Neural cell (in vitro differentiated cells): ENCODE measurements at regions not wholly inside any gene's neighbourhood (a gene's known extent, or its start where the extent isn't known, plus 50 kb on each side); places are given as distances from the start of the nearest gene placed in this dataset.
A peak's percentile ranks its signal among the peaks of the same experiment; 100 is the strongest.

Experiments
- H2AFZ ChIP-seq: fragments of 200-600, 300-800 bp; sonication (generic), shearing (Covaris generic); 2 replicates; pipeline ENCODE4 v1.6.0; 2014; ENCODE audit warnings: low read depth, mild to moderate bottlenecking, antibody characterized with exemption, low read length, moderate library complexity
- H3F3A ChIP-seq: fragments of 200-600 bp; shearing (Covaris generic); 2 replicates; pipeline ENCODE4 v1.6.1; 2016; ENCODE audit warnings: mild to moderate bottlenecking, moderate library complexity, mixed read lengths, antibody characterized with exemption, low read length; ENCODE audit not compliant: insufficient read depth, poor library complexity, severe bottlenecking
- H3K27ac ChIP-seq: fragments of 200-600, 300-800 bp; sonication (generic), shearing (Covaris generic); 2 replicates; pipeline ENCODE4 v1.5.1; 2014; ENCODE audit warnings: mild to moderate bottlenecking, low read length, moderate library complexity
- H3K27me3 ChIP-seq: fragments of 300-800, 200-600 bp; sonication (generic), shearing (Covaris generic); 2 replicates; pipeline ENCODE4 v1.6.0; 2014; ENCODE audit warnings: mild to moderate bottlenecking, low read depth, low read length, moderate library complexity; ENCODE audit not compliant: insufficient read depth
- H3K36me3 ChIP-seq: fragments of 300-800, 200-600 bp; sonication (generic), shearing (Covaris generic); 2 replicates; pipeline ENCODE4 v1.5.1; 2014; ENCODE audit warnings: mild to moderate bottlenecking, antibody characterized with exemption, low read length, moderate library complexity; ENCODE audit not compliant: insufficient read depth
- H3K4me2 ChIP-seq: fragments of 300-800, 200-600 bp; sonication (generic), shearing (Covaris generic); 2 replicates; pipeline ENCODE4 v1.6.0; 2014; ENCODE audit warnings: mild to moderate bottlenecking, low read length
- H3K4me3 ChIP-seq: fragments of 300-800, 200-600 bp; sonication (generic), shearing (Covaris generic); 2 replicates; pipeline ENCODE4 v1.5.1; 2014; ENCODE audit warnings: mild to moderate bottlenecking, low read length, moderate library complexity
- H3K79me2 ChIP-seq: fragments of 200-600 bp; shearing (Covaris generic); replicated peaks from 2 replicates; pipeline ENCODE4 v1.6.0; 2014; ENCODE audit warnings: mild to moderate bottlenecking, low read length, moderate library complexity; ENCODE audit not compliant: insufficient read depth
- H3K9ac ChIP-seq: fragments of 300-800, 200-600 bp; sonication (generic), shearing (Covaris generic); 2 replicates; pipeline ENCODE4 v1.6.1; 2016; ENCODE audit warnings: mild to moderate bottlenecking, low read length, mixed read lengths
- H3K9me2 ChIP-seq: fragments of 200-600 bp; shearing (Covaris generic); 2 replicates; pipeline ENCODE4 v1.6.1; 2016; ENCODE audit warnings: mild to moderate bottlenecking, low read length, mixed read lengths; ENCODE audit not compliant: insufficient read depth
- H3K9me3 ChIP-seq: fragments of 200-600, 300-800 bp; sonication (generic), shearing (Covaris generic); 2 replicates; pipeline ENCODE4 v1.6.1; 2016; ENCODE audit warnings: mild to moderate bottlenecking, mixed run types, low read length, moderate library complexity, mixed read lengths
- H4K20me1 ChIP-seq: fragments of 200-600 bp; shearing (Covaris generic); 2 replicates; pipeline ENCODE4 v1.6.1; 2016; ENCODE audit warnings: mild to moderate bottlenecking, mixed run types; ENCODE audit not compliant: insufficient read depth
- EP300 ChIP-seq: fragments of 450-650 bp; conservative IDR thresholded peaks from 2 replicates; pipeline ENCODE4 v1.6.1; 2014; ENCODE audit warnings: antibody characterized with exemption, mild to moderate bottlenecking, moderate library complexity; ENCODE audit not compliant: poor library complexity, severe bottlenecking
- EZH2 ChIP-seq: fragments of 200-600, 300-800 bp; shearing (Covaris generic), sonication (generic); IDR thresholded peaks from 2 replicates; pipeline ENCODE4 v1.6.1; 2014; ENCODE audit warnings: antibody characterized with exemption, low read length, borderline replicate concordance, mild to moderate bottlenecking; ENCODE audit not compliant: insufficient read depth, poor library complexity, severe bottlenecking
- MXI1 ChIP-seq: fragments of 450-650 bp; conservative IDR thresholded peaks from 2 replicates; pipeline ENCODE4 v1.6.1; 2014; ENCODE audit warnings: antibody characterized with exemption, mild to moderate bottlenecking; ENCODE audit not compliant: poor library complexity, severe bottlenecking
- POLR2AphosphoS5 ChIP-seq: IDR thresholded peaks from 2 replicates; pipeline ENCODE4 v1.6.1; 2012
- RAD21 ChIP-seq: fragments of 450-650 bp; conservative IDR thresholded peaks from 2 replicates; pipeline ENCODE4 v1.6.1; 2014; ENCODE audit warnings: antibody characterized with exemption, mild to moderate bottlenecking, moderate library complexity
- SMC3 ChIP-seq: fragments of 450-650 bp; conservative IDR thresholded peaks from 2 replicates; pipeline ENCODE4 v1.6.1; 2014; ENCODE audit warnings: antibody characterized with exemption, mild to moderate bottlenecking, moderate library complexity; ENCODE audit not compliant: poor library complexity
- TAF1 ChIP-seq: IDR thresholded peaks from 2 replicates; pipeline ENCODE4 v1.6.1; 2012; ENCODE audit warnings: low read depth
- TF ChIP-seq, protein P1 (sequence below): fragments of 450-650 bp; IDR thresholded peaks from 2 replicates; pipeline ENCODE4 v1.5.1; 2014; ENCODE audit warnings: antibody characterized with exemption, mild to moderate bottlenecking, moderate library complexity; ENCODE audit not compliant: poor library complexity, severe bottlenecking
- TF ChIP-seq, protein P2 (sequence below): IDR thresholded peaks from 2 replicates; pipeline ENCODE4 v1.6.1; 2012; ENCODE audit warnings: borderline replicate concordance

DNA sequence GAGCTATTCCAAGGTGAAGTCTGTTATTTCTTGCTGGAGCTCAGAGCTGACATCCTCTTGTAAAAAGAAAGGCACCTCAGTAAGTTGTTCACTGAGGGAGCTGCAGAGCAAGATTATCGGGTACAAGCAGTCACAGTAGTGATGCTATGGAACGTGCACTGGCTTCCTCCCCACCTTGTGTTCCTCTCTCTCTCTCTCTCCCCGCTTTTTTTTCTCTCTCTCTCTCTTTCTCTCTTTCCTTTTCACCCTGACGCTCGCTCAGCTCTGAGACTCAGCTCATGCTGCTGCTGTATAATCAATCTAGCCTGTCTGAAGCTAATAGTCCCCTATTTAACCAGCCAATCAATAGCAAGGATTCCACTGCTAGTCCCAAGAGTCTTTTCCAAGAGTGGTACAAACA, 587.6 kb upstream of the CDH18 start:
- H3K4me3 ChIP-seq, result peak overlapping the region; percentile 55
- no peaks in the 10 kb centered on the region for H3K9me3 ChIP-seq

DNA sequence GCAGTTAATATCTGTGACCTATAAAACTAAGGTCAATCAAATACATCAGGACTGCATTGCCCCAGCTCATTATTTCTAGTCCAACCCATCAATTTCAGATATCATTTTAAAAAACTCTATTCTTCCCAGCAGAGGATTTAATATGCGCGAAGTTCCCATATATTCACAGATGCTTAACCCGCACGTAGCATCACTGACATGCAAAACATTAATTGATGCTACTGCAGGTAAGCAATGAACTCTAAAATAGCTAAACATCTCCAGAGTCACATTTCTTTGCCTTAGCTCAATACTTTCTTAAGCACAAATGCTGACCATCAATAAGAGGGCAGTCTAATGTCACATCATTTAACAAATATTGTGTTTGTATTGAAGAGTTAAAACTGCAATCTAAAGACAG, 586.6 kb upstream of the CDH18 start:
- Histone ChIP-seq H3F3A (no peaks in the 10 kb centered on the region), H3K9me2 (no peaks in the 10 kb centered on the region), H3K4me2 (peak overlapping the region; percentile 21), H3K27ac (no peak overlapping the region), H3K4me3 (peak overlapping the region; percentile 55), H2AFZ (no peak overlapping the region), H3K27me3 (no peaks in the 10 kb centered on the region), H3K9ac (no peak overlapping the region), H3K79me2 (no peaks in the 10 kb centered on the region), H3K9me3 (no peaks in the 10 kb centered on the region), H4K20me1 (no peaks in the 10 kb centered on the region), H3K36me3 (no peaks in the 10 kb centered on the region)
- no peak for TF ChIP-seq POLR2AphosphoS5
- TF ChIP-seq, protein P1, sequence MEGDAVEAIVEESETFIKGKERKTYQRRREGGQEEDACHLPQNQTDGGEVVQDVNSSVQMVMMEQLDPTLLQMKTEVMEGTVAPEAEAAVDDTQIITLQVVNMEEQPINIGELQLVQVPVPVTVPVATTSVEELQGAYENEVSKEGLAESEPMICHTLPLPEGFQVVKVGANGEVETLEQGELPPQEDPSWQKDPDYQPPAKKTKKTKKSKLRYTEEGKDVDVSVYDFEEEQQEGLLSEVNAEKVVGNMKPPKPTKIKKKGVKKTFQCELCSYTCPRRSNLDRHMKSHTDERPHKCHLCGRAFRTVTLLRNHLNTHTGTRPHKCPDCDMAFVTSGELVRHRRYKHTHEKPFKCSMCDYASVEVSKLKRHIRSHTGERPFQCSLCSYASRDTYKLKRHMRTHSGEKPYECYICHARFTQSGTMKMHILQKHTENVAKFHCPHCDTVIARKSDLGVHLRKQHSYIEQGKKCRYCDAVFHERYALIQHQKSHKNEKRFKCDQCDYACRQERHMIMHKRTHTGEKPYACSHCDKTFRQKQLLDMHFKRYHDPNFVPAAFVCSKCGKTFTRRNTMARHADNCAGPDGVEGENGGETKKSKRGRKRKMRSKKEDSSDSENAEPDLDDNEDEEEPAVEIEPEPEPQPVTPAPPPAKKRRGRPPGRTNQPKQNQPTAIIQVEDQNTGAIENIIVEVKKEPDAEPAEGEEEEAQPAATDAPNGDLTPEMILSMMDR, result no peak
- TF ChIP-seq EP300, result no peak
- TF ChIP-seq, protein P2, sequence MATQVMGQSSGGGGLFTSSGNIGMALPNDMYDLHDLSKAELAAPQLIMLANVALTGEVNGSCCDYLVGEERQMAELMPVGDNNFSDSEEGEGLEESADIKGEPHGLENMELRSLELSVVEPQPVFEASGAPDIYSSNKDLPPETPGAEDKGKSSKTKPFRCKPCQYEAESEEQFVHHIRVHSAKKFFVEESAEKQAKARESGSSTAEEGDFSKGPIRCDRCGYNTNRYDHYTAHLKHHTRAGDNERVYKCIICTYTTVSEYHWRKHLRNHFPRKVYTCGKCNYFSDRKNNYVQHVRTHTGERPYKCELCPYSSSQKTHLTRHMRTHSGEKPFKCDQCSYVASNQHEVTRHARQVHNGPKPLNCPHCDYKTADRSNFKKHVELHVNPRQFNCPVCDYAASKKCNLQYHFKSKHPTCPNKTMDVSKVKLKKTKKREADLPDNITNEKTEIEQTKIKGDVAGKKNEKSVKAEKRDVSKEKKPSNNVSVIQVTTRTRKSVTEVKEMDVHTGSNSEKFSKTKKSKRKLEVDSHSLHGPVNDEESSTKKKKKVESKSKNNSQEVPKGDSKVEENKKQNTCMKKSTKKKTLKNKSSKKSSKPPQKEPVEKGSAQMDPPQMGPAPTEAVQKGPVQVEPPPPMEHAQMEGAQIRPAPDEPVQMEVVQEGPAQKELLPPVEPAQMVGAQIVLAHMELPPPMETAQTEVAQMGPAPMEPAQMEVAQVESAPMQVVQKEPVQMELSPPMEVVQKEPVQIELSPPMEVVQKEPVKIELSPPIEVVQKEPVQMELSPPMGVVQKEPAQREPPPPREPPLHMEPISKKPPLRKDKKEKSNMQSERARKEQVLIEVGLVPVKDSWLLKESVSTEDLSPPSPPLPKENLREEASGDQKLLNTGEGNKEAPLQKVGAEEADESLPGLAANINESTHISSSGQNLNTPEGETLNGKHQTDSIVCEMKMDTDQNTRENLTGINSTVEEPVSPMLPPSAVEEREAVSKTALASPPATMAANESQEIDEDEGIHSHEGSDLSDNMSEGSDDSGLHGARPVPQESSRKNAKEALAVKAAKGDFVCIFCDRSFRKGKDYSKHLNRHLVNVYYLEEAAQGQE, result no peak
- no peak for TF ChIP-seq RAD21
- no peak for TF ChIP-seq SMC3
- TF ChIP-seq MXI1, result no peak
- TF ChIP-seq TAF1, result no peak
- no peak for TF ChIP-seq EZH2

More for the DNA sequence above, 587.6 kb upstream of the CDH18 start:
- TF ChIP-seq POLR2AphosphoS5 (no peak), EP300 (peak; percentile 29), SMC3 (peak; percentile 44), RAD21 (peak; percentile 45)
- no peaks in the 10 kb centered on the region for H4K20me1 ChIP-seq
- no peaks in the 10 kb centered on the region for H3K79me2 ChIP-seq
- no peak overlapping the region for H3K9ac ChIP-seq
- H3K9me2 ChIP-seq, result no peaks in the 10 kb centered on the region
- no peaks in the 10 kb centered on the region for H3K36me3 ChIP-seq
- H3F3A ChIP-seq, result no peaks in the 10 kb centered on the region
- H2AFZ ChIP-seq, result no peak overlapping the region
- H3K27ac ChIP-seq, result peak overlapping the region; percentile 12
- no peaks in the 10 kb centered on the region for H3K27me3 ChIP-seq
- no peak overlapping the region for H3K4me2 ChIP-seq

- Histone ChIP-seq H3K36me3 (no peaks in the 10 kb centered on the region), H3K27ac (no peak overlapping the region), H3K9me3 (no peaks in the 10 kb centered on the region), H3F3A (no peaks in the 10 kb centered on the region), H3K9ac (no peak overlapping the region), H3K4me2 (no peak overlapping the region), H3K79me2 (no peaks in the 10 kb centered on the region), H3K4me3 (no peak overlapping the region), H3K27me3 (no peaks in the 10 kb centered on the region), H3K9me2 (no peaks in the 10 kb centered on the region), H2AFZ (no peak overlapping the region), H4K20me1 (no peaks in the 10 kb centered on the region)
- TF ChIP-seq SMC3 (peak; percentile 68), EP300 (no peak), RAD21 (peak; percentile 71), POLR2AphosphoS5 (peak; percentile 28)
- TF ChIP-seq, protein P1, result peak; percentile 65
- TF ChIP-seq, protein P2, result no peak
These were observed 584.6 kb upstream of the CDH18 start for GRCh38 chr5:20572614-20573013.
